Adipocyte (in vitro differentiated cells): ENCODE measurements at regions not wholly inside any gene's neighbourhood (a gene's known extent, or its start where the extent isn't known, plus 50 kb on each side); places are given as distances from the start of the nearest gene placed in this dataset.

Source experiments
- DNase-seq: peaks from one replicate; pipeline ENCODE4 v3.0.0-alpha.2; 2015; ENCODE audit warnings: low read depth
- H3K27me3 ChIP-seq: replicated peaks from 2 replicates; pipeline ENCODE4 v1.7.0; 2013; ENCODE audit warnings: mild to moderate bottlenecking, low read length, moderate library complexity; ENCODE audit not compliant: control insufficient read depth, insufficient read depth
- H3K36me3 ChIP-seq: 2 replicates; pipeline ENCODE4 v1.7.0; 2013; ENCODE audit warnings: low read length, mild to moderate bottlenecking, moderate library complexity; ENCODE audit not compliant: control insufficient read depth, insufficient read depth, severe bottlenecking
- H3K4me1 ChIP-seq: 2 replicates; pipeline ENCODE4 v1.7.0; 2013; ENCODE audit warnings: mild to moderate bottlenecking, low read length, moderate library complexity; ENCODE audit not compliant: control insufficient read depth, insufficient read depth
- H3K4me3 ChIP-seq: 2 replicates; pipeline ENCODE4 v1.7.0; 2013; ENCODE audit warnings: mild to moderate bottlenecking, low read length, moderate library complexity
- H3K9ac ChIP-seq: 2 replicates; pipeline ENCODE4 v1.7.0; 2013; ENCODE audit warnings: mild to moderate bottlenecking, low read length, moderate library complexity
- H3K9me3 ChIP-seq: 2 replicates; pipeline ENCODE4 v1.7.0; 2013; ENCODE audit warnings: mild to moderate bottlenecking, low read length, moderate library complexity; ENCODE audit not compliant: control insufficient read depth

DNA sequence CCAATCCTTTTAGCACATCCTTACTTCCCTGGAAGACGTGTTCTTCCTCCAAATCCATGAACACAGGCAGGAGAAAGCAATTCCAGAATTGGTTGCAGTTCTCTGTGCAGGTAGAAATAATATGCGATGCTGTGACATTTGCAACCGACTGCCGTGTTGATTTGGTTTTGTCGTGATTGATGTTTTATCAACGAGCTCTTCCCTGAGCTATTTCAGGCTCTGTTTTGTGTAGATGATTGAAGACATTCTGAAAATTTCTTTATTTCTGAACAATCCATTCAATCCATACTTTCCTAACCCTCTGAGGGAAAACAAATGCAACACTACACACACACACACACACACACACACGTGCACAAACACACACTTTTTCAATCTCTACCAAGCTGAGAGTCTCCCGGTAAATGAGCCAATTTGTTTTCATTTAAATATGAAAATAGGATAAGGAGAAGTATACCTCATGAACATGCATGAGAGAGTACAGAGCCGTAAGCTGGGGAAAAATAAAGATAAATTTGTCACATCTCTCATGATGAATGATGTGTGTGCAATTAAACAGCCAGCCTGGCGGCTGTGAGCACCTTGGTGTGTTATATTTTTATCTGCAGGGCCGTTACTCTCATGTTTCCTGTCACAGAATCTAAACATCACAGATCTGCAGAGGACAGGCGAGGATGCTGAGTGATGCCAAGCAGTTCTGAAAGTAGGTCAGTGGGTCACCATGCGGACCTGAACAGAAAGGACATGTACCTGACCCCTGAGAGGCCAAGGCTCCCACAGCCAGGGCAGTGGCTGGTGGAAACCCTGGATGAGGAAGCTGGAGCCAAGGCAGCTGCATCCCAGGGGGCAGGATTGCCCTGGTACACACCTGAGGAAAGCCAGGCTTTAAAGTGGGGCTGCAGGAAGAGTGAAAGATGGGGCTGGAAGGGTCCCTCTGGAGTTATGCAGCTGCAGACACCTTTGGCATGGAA lies 64.8 kb downstream of the PDCL3 start:
- Histone ChIP-seq H3K9ac (no peak overlapping the region), H3K27me3 (peaks cover 80% of the 10 kb centered on the region), H3K36me3 (no peaks in the 10 kb centered on the region), H3K4me1 (no peaks in the 10 kb centered on the region), H3K9me3 (no peaks in the 10 kb centered on the region), H3K4me3 (no peak overlapping the region)
- no peak for DNase-seq

GRCh38 chr2:100628506-100628905 lies 65.7 kb downstream of the PDCL3 start:
- H3K27me3 ChIP-seq: peaks cover 73% of the 10 kb centered on the region
- H3K9ac ChIP-seq: no peak overlapping the region
- no peak overlapping the region for H3K4me3 ChIP-seq
- H3K36me3 ChIP-seq: no peaks in the 10 kb centered on the region
- DNase-seq: no peak
- no peaks in the 10 kb centered on the region for H3K4me1 ChIP-seq
- no peaks in the 10 kb centered on the region for H3K9me3 ChIP-seq

GRCh38 chr2:100629309-100629708 lies 66.5 kb downstream of the PDCL3 start:
- H3K9ac ChIP-seq: no peak overlapping the region
- peaks cover 68% of the 10 kb centered on the region for H3K27me3 ChIP-seq
- DNase-seq: no peak

GRCh38 chr2:100630473-100630977 lies 67.7 kb downstream of the PDCL3 start:
- Histone ChIP-seq H3K36me3 (no peaks in the 10 kb centered on the region), H3K4me1 (no peaks in the 10 kb centered on the region), H3K9me3 (no peaks in the 10 kb centered on the region), H3K27me3 (peaks cover 55% of the 10 kb centered on the region), H3K4me3 (no peak overlapping the region), H3K9ac (no peak overlapping the region)
- no peak for DNase-seq

More at GRCh38 chr2:100629309-100629708, 66.5 kb downstream of the PDCL3 start:
- no peaks in the 10 kb centered on the region for H3K36me3 ChIP-seq
- no peaks in the 10 kb centered on the region for H3K9me3 ChIP-seq
- no peak overlapping the region for H3K4me3 ChIP-seq
- no peaks in the 10 kb centered on the region for H3K4me1 ChIP-seq

DNA sequence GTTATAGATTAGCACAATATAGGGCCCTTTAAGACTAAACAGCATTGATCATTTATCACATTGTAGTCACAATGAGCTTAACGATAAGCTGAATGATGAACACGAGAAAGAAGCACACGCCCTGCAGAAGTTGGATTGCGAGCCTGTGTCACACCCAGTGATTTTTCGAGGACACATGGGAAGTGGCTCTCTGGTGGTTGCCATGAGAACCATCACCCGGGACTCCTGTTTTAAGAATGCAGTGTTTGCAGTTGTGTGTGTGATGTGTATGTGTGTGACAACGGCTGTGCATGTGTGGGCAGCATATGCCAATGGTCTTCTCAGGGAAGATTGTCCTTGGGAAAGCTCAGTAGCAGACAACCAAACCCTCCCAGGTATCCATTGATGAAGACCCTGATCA lies 69.2 kb downstream of the PDCL3 start:
- Histone ChIP-seq H3K4me3 (no peak overlapping the region), H3K9ac (no peak overlapping the region), H3K27me3 (peaks cover 41% of the 10 kb centered on the region), H3K4me1 (no peaks in the 10 kb centered on the region), H3K36me3 (no peaks in the 10 kb centered on the region), H3K9me3 (no peaks in the 10 kb centered on the region)
- no peak for DNase-seq

DNA sequence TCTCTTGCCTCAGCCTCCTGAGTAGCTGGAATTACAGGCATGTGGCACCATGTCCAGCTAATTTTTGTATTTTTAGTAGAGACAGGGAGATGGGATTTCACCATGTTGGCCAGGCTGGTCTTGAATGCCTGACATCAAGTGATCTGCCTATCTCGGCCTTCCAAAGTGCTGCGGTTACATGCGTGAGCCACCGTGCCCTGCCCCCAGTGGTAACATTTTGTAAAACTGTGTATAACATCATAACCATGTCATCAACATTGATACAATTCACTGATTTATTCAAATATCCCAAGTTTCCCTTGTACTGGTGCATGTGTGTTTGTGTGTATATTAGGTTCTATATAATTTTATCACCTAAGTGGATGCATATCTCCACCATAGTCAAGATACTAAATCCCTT lies 70.0 kb downstream of the PDCL3 start:
- no peaks in the 10 kb centered on the region for H3K9me3 ChIP-seq
- H3K27me3 ChIP-seq: peaks cover 39% of the 10 kb centered on the region
- no peak for DNase-seq
- no peaks in the 10 kb centered on the region for H3K36me3 ChIP-seq
- H3K4me3 ChIP-seq: no peak overlapping the region
- H3K4me1 ChIP-seq: no peaks in the 10 kb centered on the region
- H3K9ac ChIP-seq: no peak overlapping the region

- no peaks in the 10 kb centered on the region for H3K36me3 ChIP-seq
- no peak overlapping the region for H3K4me3 ChIP-seq
- no peak for DNase-seq
- H3K27me3 ChIP-seq: peaks cover 43% of the 10 kb centered on the region
- H3K9ac ChIP-seq: peak overlapping the region; percentile 7
- peaks cover 15% of the 10 kb centered on the region for H3K4me1 ChIP-seq
- peaks cover 5% of the 10 kb centered on the region for H3K9me3 ChIP-seq
Measured at GRCh38 chr2:100639588-100640390, 77.0 kb downstream of the PDCL3 start.

GRCh38 chr2:100640431-100641124 lies 77.8 kb downstream of the PDCL3 start:
- Histone ChIP-seq H3K9me3 (peaks cover 6% of the 10 kb centered on the region), H3K4me3 (no peak overlapping the region), H3K9ac (peak overlapping the region; percentile 7), H3K36me3 (no peaks in the 10 kb centered on the region), H3K27me3 (peaks cover 43% of the 10 kb centered on the region), H3K4me1 (peaks cover 15% of the 10 kb centered on the region)
- DNase-seq: peak; percentile 1

- Histone ChIP-seq H3K36me3 (no peaks in the 10 kb centered on the region), H3K4me1 (peaks cover 15% of the 10 kb centered on the region)
- no peak for DNase-seq
Measured at GRCh38 chr2:100641125-100641435, 78.3 kb downstream of the PDCL3 start.

GRCh38 chr2:100642425-100642824 lies 79.6 kb downstream of the PDCL3 start:
- DNase-seq: no peak
- peaks cover 41% of the 10 kb centered on the region for H3K27me3 ChIP-seq
- H3K4me1 ChIP-seq: peaks cover 15% of the 10 kb centered on the region
- no peaks in the 10 kb centered on the region for H3K36me3 ChIP-seq
- H3K9ac ChIP-seq: no peak overlapping the region
- H3K4me3 ChIP-seq: no peak overlapping the region
- peaks cover 6% of the 10 kb centered on the region for H3K9me3 ChIP-seq

More at GRCh38 chr2:100641125-100641435, 78.3 kb downstream of the PDCL3 start:
- H3K9ac ChIP-seq: no peak overlapping the region
- no peak overlapping the region for H3K4me3 ChIP-seq
- peaks cover 6% of the 10 kb centered on the region for H3K9me3 ChIP-seq
- H3K27me3 ChIP-seq: peaks cover 43% of the 10 kb centered on the region

DNA sequence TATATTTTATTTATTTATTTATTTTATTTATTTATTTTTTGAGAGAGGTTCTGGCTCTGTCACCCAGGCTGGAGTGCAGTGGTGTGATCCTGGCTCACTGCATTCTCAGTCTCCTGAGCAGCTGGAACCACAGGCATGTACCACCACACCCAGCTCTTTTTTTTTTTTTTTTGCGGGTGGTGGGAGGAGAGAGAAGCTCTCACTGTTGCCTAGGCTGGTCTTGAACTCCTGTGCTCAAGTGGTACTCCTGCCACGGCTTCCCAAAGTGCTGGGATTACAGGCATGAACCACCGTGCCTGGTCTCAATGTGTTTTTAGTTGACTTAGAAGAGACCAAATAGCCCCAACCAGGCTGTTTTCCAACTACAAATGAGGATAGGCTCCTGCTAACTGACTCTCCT lies 80.7 kb downstream of the PDCL3 start:
- no peak for DNase-seq
- Histone ChIP-seq H3K36me3 (no peaks in the 10 kb centered on the region), H3K27me3 (peaks cover 37% of the 10 kb centered on the region), H3K4me3 (no peak overlapping the region), H3K9me3 (peaks cover 12% of the 10 kb centered on the region), H3K4me1 (peaks cover 15% of the 10 kb centered on the region), H3K9ac (no peak overlapping the region)
